Bronchial epithelial cell (primary cell): ENCODE measurements at regions not wholly inside any gene's neighbourhood (a gene's known extent, or its start where the extent isn't known, plus 50 kb on each side); places are given as distances from the start of the nearest gene placed in this dataset.

Source experiments
- DNase-seq: peaks from one replicate; pipeline ENCODE4 v3.0.0-alpha.2; 2010; ENCODE audit warnings: low read depth
- FAIRE-seq: peaks from 2 replicates; lab custom pipeline; 2011; peaks lifted over from hg19 to GRCh38; lab: Jason Lieb, UNC
- H3K27me3 ChIP-seq: 2 replicates; pipeline ENCODE4 v1.5.1; 2011; ENCODE audit warnings: low read length; ENCODE audit not compliant: control insufficient read depth, insufficient read depth
- H3K36me3 ChIP-seq: 2 replicates; pipeline ENCODE4 v1.5.1; 2011; ENCODE audit warnings: low read length; ENCODE audit not compliant: control insufficient read depth, insufficient read depth
- H3K4me3 ChIP-seq: 2 replicates; pipeline ENCODE4 v1.5.1; 2011; ENCODE audit warnings: mild to moderate bottlenecking, low read depth, low read length, control low read depth
- TF ChIP-seq, protein P1 (sequence below): IDR thresholded peaks from 2 replicates; pipeline ENCODE4 v1.5.1; 2011; ENCODE audit warnings: mild to moderate bottlenecking, moderate library complexity, low read length, control low read depth, inconsistent platforms; ENCODE audit not compliant: insufficient read depth, severe bottlenecking

DNA sequence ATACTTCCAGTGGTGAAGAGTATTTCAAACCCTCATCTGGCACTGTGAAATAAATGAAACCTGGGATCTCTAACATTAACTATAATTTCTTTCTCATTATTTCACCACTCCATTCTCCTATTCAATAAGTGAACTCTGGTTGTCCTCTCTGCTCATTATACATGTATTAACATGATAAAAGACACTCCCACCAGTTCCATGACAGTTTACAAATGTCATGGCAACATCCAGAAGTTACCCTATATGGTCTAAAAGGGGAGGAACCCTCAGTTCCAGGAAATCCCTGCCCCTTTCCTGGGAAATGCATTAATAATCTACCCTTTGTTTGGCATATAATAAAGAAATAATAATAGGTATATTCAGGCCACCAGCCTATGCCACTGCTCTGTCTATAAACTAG lies 62.7 kb upstream of the BRINP3 start:
- DNase-seq (no peak), FAIRE-seq (no peak)
- Histone ChIP-seq H3K36me3 (no peaks in the 10 kb centered on the region), H3K4me3 (no peak overlapping the region), H3K27me3 (no peaks in the 10 kb centered on the region)
- TF ChIP-seq, protein P1, sequence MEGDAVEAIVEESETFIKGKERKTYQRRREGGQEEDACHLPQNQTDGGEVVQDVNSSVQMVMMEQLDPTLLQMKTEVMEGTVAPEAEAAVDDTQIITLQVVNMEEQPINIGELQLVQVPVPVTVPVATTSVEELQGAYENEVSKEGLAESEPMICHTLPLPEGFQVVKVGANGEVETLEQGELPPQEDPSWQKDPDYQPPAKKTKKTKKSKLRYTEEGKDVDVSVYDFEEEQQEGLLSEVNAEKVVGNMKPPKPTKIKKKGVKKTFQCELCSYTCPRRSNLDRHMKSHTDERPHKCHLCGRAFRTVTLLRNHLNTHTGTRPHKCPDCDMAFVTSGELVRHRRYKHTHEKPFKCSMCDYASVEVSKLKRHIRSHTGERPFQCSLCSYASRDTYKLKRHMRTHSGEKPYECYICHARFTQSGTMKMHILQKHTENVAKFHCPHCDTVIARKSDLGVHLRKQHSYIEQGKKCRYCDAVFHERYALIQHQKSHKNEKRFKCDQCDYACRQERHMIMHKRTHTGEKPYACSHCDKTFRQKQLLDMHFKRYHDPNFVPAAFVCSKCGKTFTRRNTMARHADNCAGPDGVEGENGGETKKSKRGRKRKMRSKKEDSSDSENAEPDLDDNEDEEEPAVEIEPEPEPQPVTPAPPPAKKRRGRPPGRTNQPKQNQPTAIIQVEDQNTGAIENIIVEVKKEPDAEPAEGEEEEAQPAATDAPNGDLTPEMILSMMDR, result no peak

DNA sequence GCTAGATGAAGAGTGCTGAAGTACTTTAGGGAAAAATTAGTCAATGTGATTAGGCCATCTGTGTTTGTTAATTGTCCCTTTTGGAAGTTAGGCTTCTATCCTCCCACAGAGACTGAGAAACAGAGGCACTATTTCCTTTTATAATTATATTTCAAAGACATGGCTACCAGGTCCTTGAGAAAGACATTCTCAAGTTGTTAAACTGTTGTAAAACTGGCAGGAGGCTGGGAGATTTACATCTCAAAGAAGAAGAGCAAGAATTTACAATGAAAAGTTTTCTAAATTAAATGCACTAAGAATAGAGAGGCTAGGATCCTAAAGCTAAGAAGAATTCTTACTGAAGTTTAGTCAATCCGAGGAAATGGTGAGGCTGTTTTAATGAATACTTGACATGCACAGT lies 74.0 kb upstream of the BRINP3 start:
- no peak overlapping the region for H3K4me3 ChIP-seq
- TF ChIP-seq, protein P1, result no peak
- no peaks in the 10 kb centered on the region for H3K27me3 ChIP-seq
- H3K36me3 ChIP-seq, result no peaks in the 10 kb centered on the region
- FAIRE-seq, result no peak
- DNase-seq, result no peak

DNA sequence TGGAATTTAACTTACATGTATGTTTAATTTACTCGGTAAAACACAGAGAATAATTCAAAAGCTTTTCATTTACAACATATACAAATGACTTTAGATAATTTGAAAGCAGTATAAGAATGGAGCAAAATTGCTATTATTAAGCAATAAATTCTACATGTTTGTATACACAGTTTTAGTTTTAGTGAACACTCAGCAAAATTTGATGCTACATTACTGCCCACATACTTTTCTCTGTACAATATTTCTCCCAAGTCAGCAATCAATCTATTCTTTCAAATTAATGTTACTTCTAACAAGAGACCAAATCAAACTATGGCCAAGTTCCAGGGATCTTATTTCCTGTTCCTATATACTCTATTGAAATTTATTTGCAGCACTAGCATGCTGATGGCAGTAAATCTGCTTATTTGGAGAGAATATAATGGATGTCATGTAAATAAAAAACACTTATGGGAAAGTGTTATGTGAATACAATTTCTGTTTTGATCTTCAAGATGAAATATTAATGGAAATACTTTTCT lies 82.6 kb upstream of the BRINP3 start:
- Histone ChIP-seq H3K36me3 (no peaks in the 10 kb centered on the region), H3K27me3 (no peaks in the 10 kb centered on the region), H3K4me3 (no peak overlapping the region)
- no peak for FAIRE-seq
- TF ChIP-seq, protein P1, result no peak
- DNase-seq, result no peak

DNA sequence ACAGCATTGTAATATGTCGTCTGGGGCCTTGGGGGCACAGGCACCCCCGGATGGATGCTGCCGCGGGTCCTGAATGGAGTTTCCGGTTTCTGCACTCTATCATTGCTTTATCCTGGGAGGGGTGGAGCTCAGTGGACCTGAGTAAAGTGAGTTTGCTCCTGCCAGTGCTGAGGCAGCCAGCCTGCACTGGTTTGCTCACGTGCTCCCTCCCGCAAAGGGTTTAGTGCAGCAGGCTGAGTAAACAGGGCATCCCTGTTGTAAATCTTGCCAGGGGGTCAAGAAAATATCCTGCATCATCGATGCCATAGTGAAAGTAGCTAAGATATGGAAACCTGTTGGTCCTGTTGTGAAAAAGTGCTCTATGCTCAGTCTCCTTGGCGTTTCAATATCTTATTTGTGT lies 85.6 kb upstream of the BRINP3 start:
- TF ChIP-seq, protein P1, result no peak
- H3K27me3 ChIP-seq, result no peaks in the 10 kb centered on the region
- DNase-seq (no peak), FAIRE-seq (no peak)
- H3K4me3 ChIP-seq, result no peak overlapping the region
- no peaks in the 10 kb centered on the region for H3K36me3 ChIP-seq

DNA sequence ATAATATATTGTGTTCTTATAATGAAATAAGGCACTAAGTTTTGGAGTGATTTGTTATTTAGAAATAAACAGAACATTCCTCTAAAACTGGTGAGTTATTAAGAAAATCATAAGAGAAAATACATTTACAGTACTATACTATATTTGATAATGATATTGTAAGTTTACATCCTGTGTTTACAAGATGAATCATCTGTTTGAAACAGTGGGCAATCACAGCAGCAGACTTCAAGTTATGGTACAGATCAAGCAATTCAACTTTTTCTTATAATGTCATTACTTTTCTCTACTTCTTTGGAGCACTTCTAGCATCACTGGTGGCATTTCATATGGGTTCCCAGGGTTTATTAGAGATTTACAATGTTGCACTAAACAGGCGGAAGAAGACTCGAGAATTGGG lies 86.5 kb upstream of the BRINP3 start:
- Histone ChIP-seq H3K4me3 (no peak overlapping the region), H3K27me3 (no peaks in the 10 kb centered on the region), H3K36me3 (no peaks in the 10 kb centered on the region)
- no peak for FAIRE-seq
- TF ChIP-seq, protein P1, result no peak
- no peak for DNase-seq

DNA sequence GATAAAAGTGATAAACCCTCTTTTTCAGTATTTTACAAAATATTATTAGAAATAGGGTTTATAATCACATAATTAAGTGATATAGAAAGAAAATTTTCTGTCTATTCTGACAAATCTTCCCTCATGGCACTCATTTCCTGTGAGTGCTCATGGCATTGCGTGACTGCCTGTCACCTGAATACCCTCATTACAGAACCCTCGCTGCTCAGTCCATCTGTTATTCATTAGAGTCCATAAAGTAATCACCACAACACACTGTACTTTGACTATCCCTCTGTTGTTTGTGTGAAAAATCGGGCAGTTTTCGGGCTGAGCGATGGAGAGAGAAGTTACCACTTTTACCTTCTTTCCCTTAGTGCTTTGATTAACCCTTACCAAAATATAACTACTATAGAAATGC lies 100.4 kb upstream of the BRINP3 start:
- Histone ChIP-seq H3K4me3 (no peak overlapping the region), H3K36me3 (no peaks in the 10 kb centered on the region), H3K27me3 (no peaks in the 10 kb centered on the region)
- FAIRE-seq, result no peak
- no peak for DNase-seq
- TF ChIP-seq, protein P1, result no peak
